NCI-H2107 (cell line): ENCODE measurements at regions not wholly inside any gene's neighbourhood (a gene's known extent, or its start where the extent isn't known, plus 50 kb on each side); places are given as distances from the start of the nearest gene placed in this dataset.

Experiments
- DNase-seq: peaks from one replicate; lab custom pipeline; 2025; lab: John Stamatoyannopoulos, UW

- no peak for DNase-seq
Observed at GRCh38 chr20:60371384-60371783, 413.2 kb downstream of the CDH26 start.

GRCh38 chr20:60372275-60372674 is 414.1 kb downstream of the CDH26 start:
- DNase-seq, result no peak

- DNase-seq, result no peak
Observed at GRCh38 chr20:60372822-60373221, 414.6 kb downstream of the CDH26 start.

- no peak for DNase-seq
Observed at GRCh38 chr20:60378620-60379019, 420.4 kb downstream of the CDH26 start.

GRCh38 chr20:60381643-60382400 is 423.6 kb downstream of the CDH26 start:
- DNase-seq, result no peak

- DNase-seq, result no peak
Observed at GRCh38 chr20:60389441-60389840, 431.2 kb downstream of the CDH26 start.

GRCh38 chr20:60389882-60390281 is 431.7 kb downstream of the CDH26 start:
- DNase-seq, result no peak

GRCh38 chr20:60395991-60396390 is 437.8 kb downstream of the CDH26 start:
- DNase-seq, result no peak

- no peak for DNase-seq
Observed at GRCh38 chr20:60400567-60400966, 442.3 kb downstream of the CDH26 start.

- no peak for DNase-seq
Observed at GRCh38 chr20:60402189-60403058, 444.2 kb downstream of the CDH26 start.

- DNase-seq, result no peak
Observed at GRCh38 chr20:60403105-60403741, 445.0 kb downstream of the CDH26 start.

- no peak for DNase-seq
Observed at GRCh38 chr20:60407011-60407771, 449.0 kb downstream of the CDH26 start.

- DNase-seq, result no peak
Observed at GRCh38 chr20:60407938-60408337, 449.7 kb downstream of the CDH26 start.

- DNase-seq, result no peak
Observed at GRCh38 chr20:60408435-60408834, 450.2 kb downstream of the CDH26 start.

- DNase-seq, result no peak
Observed at GRCh38 chr20:60410618-60411264, 452.5 kb downstream of the CDH26 start.

- DNase-seq, result no peak
Observed at GRCh38 chr20:60411813-60412212, 453.6 kb downstream of the CDH26 start.

GRCh38 chr20:60420676-60421229 is 462.5 kb downstream of the CDH26 start:
- DNase-seq, result no peak

- no peak for DNase-seq
Observed at GRCh38 chr20:60422848-60423247, 464.6 kb downstream of the CDH26 start.

GRCh38 chr20:60424267-60424902 is 466.2 kb downstream of the CDH26 start:
- no peak for DNase-seq

GRCh38 chr20:60427516-60427915 is 469.3 kb downstream of the CDH26 start:
- no peak for DNase-seq

GRCh38 chr20:60428651-60429050 is 470.4 kb downstream of the CDH26 start:
- no peak for DNase-seq
